ENCODE measurements at regions not wholly inside any gene's neighbourhood (a gene's known extent, or its start where the extent isn't known, plus 50 kb on each side); places are given as distances from the start of the nearest gene placed in this dataset.

GRCh38 chrX:65034292-65034667, 58.0 kb upstream of the ZC4H2 start:
- DNase-seq (ENCODE audit: low spot score) = no peak

Data from hepatic stellate cell (primary cell).